ENCODE measurements at regions not wholly inside any gene's neighbourhood (a gene's known extent, or its start where the extent isn't known, plus 50 kb on each side); places are given as distances from the start of the nearest gene placed in this dataset.

DNA sequence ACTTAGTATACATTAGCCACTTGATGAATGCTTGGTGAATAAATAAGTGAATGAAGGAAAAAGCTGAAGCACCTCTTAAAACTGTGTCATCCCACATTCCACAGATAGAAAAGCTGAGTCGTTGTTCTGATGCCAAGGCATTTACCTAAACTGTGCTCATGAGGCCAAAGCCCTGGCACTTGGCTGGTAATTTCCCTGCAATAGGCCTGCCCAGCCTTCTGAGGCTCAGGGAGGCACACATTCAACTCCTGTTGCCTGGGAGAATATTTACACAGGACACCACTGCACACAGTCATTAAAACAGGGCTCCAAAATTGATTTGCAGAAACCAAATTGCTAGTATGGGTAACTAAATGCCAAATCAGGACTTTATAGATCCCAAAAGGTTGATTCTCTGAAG lies 333.0 kb upstream of the C16orf82 start:
- TF ChIP-seq YY1 (IDR thresholded peaks at IDR 0.05; ENCODE audit: extremely low read depth, insufficient replicate concordance, low read depth, low read length) (no peak), POLR2A (IDR thresholded peaks at IDR 0.05; ENCODE audit: borderline replicate concordance, extremely low read depth, insufficient read depth, insufficient read length) (no peak), POLR2AphosphoS5 (IDR thresholded peaks at IDR 0.05; ENCODE audit: low read depth, low read length) (no peak), JUND (IDR thresholded peaks at IDR 0.05) (no peak), ATF3 (IDR thresholded peaks at IDR 0.05) (no peak), SRF (IDR thresholded peaks at IDR 0.05; ENCODE audit: low read depth) (no peak), ELF1 (IDR thresholded peaks at IDR 0.05; ENCODE audit: borderline replicate concordance, low read depth) (no peak)
- TF ChIP-seq, protein P1, sequence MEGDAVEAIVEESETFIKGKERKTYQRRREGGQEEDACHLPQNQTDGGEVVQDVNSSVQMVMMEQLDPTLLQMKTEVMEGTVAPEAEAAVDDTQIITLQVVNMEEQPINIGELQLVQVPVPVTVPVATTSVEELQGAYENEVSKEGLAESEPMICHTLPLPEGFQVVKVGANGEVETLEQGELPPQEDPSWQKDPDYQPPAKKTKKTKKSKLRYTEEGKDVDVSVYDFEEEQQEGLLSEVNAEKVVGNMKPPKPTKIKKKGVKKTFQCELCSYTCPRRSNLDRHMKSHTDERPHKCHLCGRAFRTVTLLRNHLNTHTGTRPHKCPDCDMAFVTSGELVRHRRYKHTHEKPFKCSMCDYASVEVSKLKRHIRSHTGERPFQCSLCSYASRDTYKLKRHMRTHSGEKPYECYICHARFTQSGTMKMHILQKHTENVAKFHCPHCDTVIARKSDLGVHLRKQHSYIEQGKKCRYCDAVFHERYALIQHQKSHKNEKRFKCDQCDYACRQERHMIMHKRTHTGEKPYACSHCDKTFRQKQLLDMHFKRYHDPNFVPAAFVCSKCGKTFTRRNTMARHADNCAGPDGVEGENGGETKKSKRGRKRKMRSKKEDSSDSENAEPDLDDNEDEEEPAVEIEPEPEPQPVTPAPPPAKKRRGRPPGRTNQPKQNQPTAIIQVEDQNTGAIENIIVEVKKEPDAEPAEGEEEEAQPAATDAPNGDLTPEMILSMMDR (IDR thresholded peaks at IDR 0.05 in 2 of 3, conservative IDR thresholded peaks at IDR 0.05 in 1 of 3; ENCODE audit: borderline replicate concordance in 1 of 3, insufficient read depth in 1 of 3, low read depth in 2 of 3, low read length in 2 of 3), result no peak
- TF ChIP-seq, protein P2, sequence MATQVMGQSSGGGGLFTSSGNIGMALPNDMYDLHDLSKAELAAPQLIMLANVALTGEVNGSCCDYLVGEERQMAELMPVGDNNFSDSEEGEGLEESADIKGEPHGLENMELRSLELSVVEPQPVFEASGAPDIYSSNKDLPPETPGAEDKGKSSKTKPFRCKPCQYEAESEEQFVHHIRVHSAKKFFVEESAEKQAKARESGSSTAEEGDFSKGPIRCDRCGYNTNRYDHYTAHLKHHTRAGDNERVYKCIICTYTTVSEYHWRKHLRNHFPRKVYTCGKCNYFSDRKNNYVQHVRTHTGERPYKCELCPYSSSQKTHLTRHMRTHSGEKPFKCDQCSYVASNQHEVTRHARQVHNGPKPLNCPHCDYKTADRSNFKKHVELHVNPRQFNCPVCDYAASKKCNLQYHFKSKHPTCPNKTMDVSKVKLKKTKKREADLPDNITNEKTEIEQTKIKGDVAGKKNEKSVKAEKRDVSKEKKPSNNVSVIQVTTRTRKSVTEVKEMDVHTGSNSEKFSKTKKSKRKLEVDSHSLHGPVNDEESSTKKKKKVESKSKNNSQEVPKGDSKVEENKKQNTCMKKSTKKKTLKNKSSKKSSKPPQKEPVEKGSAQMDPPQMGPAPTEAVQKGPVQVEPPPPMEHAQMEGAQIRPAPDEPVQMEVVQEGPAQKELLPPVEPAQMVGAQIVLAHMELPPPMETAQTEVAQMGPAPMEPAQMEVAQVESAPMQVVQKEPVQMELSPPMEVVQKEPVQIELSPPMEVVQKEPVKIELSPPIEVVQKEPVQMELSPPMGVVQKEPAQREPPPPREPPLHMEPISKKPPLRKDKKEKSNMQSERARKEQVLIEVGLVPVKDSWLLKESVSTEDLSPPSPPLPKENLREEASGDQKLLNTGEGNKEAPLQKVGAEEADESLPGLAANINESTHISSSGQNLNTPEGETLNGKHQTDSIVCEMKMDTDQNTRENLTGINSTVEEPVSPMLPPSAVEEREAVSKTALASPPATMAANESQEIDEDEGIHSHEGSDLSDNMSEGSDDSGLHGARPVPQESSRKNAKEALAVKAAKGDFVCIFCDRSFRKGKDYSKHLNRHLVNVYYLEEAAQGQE (IDR thresholded peaks at IDR 0.05; ENCODE audit: low read depth), result no peak
